T47D (cell line): ENCODE measurements at regions not wholly inside any gene's neighbourhood (a gene's known extent, or its start where the extent isn't known, plus 50 kb on each side); places are given as distances from the start of the nearest gene placed in this dataset.
A peak's percentile ranks its signal among the peaks of the same experiment; 100 is the strongest.

ENCODE experiments used
- DNase-seq, 2 experiments: peaks; one replicate each; pipeline versions ENCODE4 v3.0.0 to v3.0.0-alpha.2; 2011 to 2012; ENCODE audit warnings: low read depth in 1 of 2, low spot score in 1 of 2
- JUND ChIP-seq: IDR thresholded peaks from 2 replicates; pipeline ENCODE4 v1.6.1; 2012; ENCODE audit warnings: low read depth
- in situ Hi-C: cut with HindIII; loops from 2 replicates; pipeline ENCODE4 v1.10.0; 2016; ENCODE audit warnings: low sequenced_read_pairs, low pct_unique_long_range_greater_than_20kb

- no peak for DNase-seq
- in situ Hi-C loops = no loop called here
- no peak for TF ChIP-seq JUND
Observed at GRCh38 chr18:24776019-24776418, 315.6 kb downstream of the HRH4 start.

- TF ChIP-seq JUND = no peak
- in situ Hi-C loops = no loop called here
- no peak for DNase-seq
Observed at GRCh38 chr18:24778810-24779418, 318.5 kb downstream of the HRH4 start.

- DNase-seq = no peak
- TF ChIP-seq JUND = no peak
- in situ Hi-C loops = no loop called here
Observed at GRCh38 chr18:24782566-24782965, 322.1 kb downstream of the HRH4 start.

- TF ChIP-seq JUND = no peak
- in situ Hi-C loops = no loop called here
- DNase-seq = no peak
Observed at GRCh38 chr18:24785019-24785418, 324.6 kb downstream of the HRH4 start.

- no peak for DNase-seq
- in situ Hi-C loops = no loop called here
- no peak for TF ChIP-seq JUND
Observed at GRCh38 chr18:24786027-24786426, 325.6 kb downstream of the HRH4 start.

GRCh38 chr18:24790347-24790746 lies 329.9 kb downstream of the HRH4 start:
- TF ChIP-seq JUND = no peak
- in situ Hi-C loops = no loop called here
- DNase-seq = no peak

GRCh38 chr18:24791751-24792545 lies 331.5 kb downstream of the HRH4 start:
- peak in 1 of 2 experiments; percentile 1 for DNase-seq
- no peak for TF ChIP-seq JUND
- in situ Hi-C loops = no loop called here

GRCh38 chr18:24793742-24794141 lies 333.3 kb downstream of the HRH4 start:
- no peak for TF ChIP-seq JUND
- DNase-seq = peak in 1 of 2 experiments; percentile 7
- in situ Hi-C loops = no loop called here

GRCh38 chr18:24795129-24795528 lies 334.7 kb downstream of the HRH4 start:
- no peak for DNase-seq
- TF ChIP-seq JUND = no peak
- in situ Hi-C loops = no loop called here

- no peak for TF ChIP-seq JUND
- in situ Hi-C loops = no loop called here
Observed at GRCh38 chr18:24797981-24798380, 337.5 kb downstream of the HRH4 start.

GRCh38 chr18:24799176-24799575 lies 338.7 kb downstream of the HRH4 start:
- DNase-seq = peak in 1 of 2 experiments; percentile 22
- no peak for TF ChIP-seq JUND
- in situ Hi-C loops = no loop called here

More at GRCh38 chr18:24797981-24798380, 337.5 kb downstream of the HRH4 start:
- no peak for DNase-seq

GRCh38 chr18:24799720-24800119 lies 339.3 kb downstream of the HRH4 start:
- DNase-seq = peak; percentile 29 to 78
- in situ Hi-C loops = no loop called here
- no peak for TF ChIP-seq JUND

- DNase-seq = no peak
- in situ Hi-C loops = no loop called here
- TF ChIP-seq JUND = no peak
Observed at GRCh38 chr18:24801001-24801400, 340.6 kb downstream of the HRH4 start.
